Retinal pigment epithelial cell (primary cell): ENCODE measurements at regions not wholly inside any gene's neighbourhood (a gene's known extent, or its start where the extent isn't known, plus 50 kb on each side); places are given as distances from the start of the nearest gene placed in this dataset.

ENCODE experiments used
- DNase-seq: peaks from one replicate; pipeline ENCODE4 v3.0.0-alpha.2; 2010; ENCODE audit warnings: low read depth
- H3K4me3 ChIP-seq: 2 replicates; pipeline ENCODE4 v1.5.1; 2011; ENCODE audit warnings: mild to moderate bottlenecking, low read length, control low read depth, moderate library complexity
- TF ChIP-seq, protein P1 (sequence below): conservative IDR thresholded peaks from 2 replicates; pipeline ENCODE4 v1.5.1; 2011; ENCODE audit warnings: low read depth, low read length, control low read depth, inconsistent platforms

DNA sequence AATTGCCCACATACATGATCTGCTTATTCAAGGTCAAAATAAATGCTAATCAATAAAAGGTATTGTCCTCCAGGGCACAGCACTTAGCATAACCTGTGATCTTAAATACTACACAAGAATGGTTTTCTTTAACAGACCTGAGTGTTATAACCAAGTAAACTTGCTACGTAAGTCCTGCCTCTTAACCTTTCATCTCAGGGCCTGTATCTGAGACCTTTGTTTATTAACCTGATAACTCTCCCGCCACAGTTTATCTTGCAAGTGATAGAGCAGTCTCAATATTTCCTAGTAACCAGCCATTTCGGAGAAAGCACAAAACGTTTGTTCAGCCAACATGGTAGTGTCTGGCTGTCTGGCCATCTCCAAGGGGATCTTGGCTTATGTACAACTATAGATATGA, 88.4 kb downstream of the DUSP6 start:
- TF ChIP-seq, protein P1, sequence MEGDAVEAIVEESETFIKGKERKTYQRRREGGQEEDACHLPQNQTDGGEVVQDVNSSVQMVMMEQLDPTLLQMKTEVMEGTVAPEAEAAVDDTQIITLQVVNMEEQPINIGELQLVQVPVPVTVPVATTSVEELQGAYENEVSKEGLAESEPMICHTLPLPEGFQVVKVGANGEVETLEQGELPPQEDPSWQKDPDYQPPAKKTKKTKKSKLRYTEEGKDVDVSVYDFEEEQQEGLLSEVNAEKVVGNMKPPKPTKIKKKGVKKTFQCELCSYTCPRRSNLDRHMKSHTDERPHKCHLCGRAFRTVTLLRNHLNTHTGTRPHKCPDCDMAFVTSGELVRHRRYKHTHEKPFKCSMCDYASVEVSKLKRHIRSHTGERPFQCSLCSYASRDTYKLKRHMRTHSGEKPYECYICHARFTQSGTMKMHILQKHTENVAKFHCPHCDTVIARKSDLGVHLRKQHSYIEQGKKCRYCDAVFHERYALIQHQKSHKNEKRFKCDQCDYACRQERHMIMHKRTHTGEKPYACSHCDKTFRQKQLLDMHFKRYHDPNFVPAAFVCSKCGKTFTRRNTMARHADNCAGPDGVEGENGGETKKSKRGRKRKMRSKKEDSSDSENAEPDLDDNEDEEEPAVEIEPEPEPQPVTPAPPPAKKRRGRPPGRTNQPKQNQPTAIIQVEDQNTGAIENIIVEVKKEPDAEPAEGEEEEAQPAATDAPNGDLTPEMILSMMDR: no peak
- no peak for DNase-seq

DNA sequence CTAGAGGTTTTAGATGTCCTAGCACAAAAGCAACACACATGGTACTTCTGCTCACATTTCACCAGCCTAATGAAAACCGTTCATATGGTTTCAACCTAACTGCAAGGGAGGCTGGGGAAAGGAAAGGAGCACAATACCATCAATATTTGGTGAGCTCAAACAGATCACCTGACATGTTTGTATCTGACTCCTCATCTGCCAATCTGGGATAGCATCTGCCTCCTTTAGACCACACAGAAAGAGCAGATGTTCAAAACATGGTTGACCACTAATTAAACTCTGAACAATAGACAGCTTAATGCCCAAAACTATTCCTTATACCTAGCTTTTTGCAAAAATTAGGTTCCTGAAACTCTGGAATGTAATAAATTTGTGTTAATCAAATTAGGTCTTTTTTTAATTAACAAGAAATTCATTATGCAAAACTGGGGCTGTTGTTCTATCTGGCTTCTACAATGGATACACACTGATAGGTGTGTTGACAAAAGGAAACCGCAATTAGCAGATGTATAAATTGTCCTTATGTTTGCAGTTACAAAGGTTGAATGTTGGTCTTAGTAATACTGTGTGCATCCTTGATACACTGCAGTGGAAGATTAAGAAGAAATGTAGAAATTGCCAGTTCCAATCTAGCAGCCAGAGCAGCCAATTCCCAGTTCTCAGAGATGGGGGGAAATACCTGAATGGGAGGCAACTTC, 89.3 kb downstream of the DUSP6 start:
- TF ChIP-seq, protein P1: no peak
- H3K4me3 ChIP-seq: no peak overlapping the region
- DNase-seq: no peak

More for the DNA sequence above, 88.4 kb downstream of the DUSP6 start:
- no peak overlapping the region for H3K4me3 ChIP-seq

DNA sequence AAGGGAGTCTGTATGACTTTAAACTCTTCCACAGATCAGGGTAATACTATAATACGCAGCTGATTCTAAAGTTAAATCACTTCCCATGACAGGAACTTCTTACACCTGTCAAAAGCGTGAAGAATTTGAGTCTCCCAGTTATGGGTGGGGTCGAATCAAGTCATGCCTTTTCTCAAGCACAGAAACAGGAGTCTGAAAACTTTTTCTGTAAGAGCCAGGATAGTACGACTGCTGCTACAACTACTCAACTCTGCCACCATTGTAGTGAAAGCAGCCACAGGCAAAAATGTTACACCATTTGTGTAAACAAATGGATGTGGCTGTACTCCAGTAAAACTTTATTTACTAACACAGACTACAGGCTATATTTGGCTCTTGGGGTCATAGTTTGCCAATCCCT, 90.3 kb downstream of the DUSP6 start:
- H3K4me3 ChIP-seq: no peak overlapping the region
- TF ChIP-seq, protein P1: no peak
- no peak for DNase-seq

DNA sequence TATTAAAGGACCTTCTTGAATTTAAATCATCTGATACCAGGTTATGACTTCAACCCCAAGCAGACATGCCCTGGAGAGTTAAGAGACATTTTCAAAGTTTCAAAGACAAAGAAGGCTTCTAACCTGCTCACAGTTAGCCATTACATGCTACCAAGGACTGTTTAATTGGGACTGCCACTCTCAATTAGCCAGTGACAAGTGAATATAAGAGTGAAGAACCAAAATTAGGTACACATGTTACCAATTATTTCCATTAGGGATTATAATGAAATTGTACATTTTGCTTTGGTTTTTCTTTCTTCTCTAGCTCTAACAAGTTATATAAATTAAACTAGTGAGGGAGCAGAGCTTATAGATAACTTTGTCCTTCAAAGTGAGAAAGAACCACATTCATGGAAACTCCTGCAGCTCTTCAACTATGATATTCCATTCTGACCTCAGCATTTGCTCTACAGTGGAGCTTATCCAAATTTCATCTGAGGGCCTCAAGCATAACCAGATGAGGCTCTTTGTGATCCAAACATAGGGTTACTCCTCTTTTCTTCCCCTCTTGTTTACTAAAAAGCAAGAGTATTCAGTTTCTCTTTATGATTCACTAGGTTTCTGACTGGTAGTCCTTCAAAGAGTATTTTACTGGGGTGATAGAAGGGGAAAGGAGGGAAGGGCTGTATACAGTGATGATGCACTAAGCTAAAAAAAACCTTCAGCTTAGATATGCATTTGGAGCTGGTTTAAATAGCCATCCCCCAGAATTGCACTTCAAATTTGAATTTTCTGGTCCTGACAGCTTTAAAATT, 91.3 kb downstream of the DUSP6 start:
- TF ChIP-seq, protein P1: no peak
- no peak for DNase-seq
- H3K4me3 ChIP-seq: no peak overlapping the region

- TF ChIP-seq, protein P1: no peak
- H3K4me3 ChIP-seq: no peak overlapping the region
- no peak for DNase-seq
These were observed 92.5 kb downstream of the DUSP6 start for GRCh38 chr12:89259821-89260220.

DNA sequence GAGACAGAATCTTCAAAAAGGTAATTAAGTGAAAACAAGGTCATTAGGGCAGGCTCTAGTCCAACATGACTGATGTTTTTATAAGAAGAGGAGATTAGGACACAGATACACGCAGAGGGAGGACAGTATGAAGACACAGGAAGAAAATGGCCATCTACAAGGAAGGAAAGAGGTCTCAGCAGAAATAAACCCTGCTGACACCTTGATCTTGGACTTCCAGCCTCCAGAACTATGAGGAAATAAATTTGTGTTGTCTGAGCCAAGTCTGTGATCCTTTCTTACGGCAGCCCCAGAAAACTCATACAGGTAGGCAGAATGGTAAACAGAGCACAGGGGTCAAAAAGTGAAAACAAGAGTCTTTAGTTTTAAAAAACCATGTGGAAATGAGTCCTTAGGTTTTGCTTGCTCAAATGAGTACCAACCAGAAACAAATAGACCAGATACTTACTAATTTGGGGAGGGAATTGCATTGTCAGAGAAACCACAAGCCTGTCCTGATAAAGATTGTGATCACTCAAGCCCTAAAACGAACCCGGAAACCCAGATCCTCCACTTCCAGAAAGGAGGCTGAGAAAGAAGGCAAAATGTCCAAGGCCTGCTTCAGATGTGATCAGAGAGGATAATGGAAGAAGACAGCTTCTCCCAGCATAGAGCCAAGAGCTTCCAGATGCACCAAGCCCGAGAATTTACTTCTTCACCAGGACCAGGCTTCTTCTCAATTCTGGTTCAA, 93.9 kb downstream of the DUSP6 start:
- DNase-seq: no peak
- TF ChIP-seq, protein P1: no peak
- H3K4me3 ChIP-seq: no peak overlapping the region
